ENCODE measurements at regions not wholly inside any gene's neighbourhood (a gene's known extent, or its start where the extent isn't known, plus 50 kb on each side); places are given as distances from the start of the nearest gene placed in this dataset.

GRCh38 chr14:37894463-37894862 is 299.0 kb downstream of the TTC6 start:
- no peak for DNase-seq (ENCODE audit: low read depth)

DNA sequence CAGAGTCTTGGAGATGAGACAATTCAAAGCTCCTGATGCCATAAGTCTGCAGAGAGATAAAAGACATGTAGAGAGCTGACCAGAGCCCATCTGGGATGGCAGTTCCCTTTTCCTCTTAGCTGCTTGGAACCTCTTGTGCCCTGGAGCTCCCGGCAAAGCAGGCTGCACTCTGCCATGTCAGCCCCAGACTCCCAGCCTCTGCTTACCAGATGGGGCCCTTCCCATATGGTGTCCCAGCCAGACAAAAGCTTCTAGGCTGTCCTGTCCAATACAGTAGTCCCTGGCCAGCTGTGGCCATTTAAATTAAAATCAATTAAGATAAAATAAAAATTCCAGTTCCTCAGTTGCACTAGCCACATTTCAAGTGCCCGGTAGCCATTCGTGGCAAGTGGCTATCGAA is 303.9 kb downstream of the TTC6 start:
- no peak for DNase-seq (ENCODE audit: low read depth)

GRCh38 chr14:37900561-37900960 is 305.1 kb downstream of the TTC6 start:
- no peak for DNase-seq (ENCODE audit: low read depth)

GRCh38 chr14:37901978-37902377 is 305.7 kb upstream of the SSTR1 start:
- DNase-seq (ENCODE audit: low read depth) = peak; percentile 70

- DNase-seq (ENCODE audit: low read depth) = no peak
These were observed 304.1 kb upstream of the SSTR1 start for GRCh38 chr14:37903343-37904191.

GRCh38 chr14:37924622-37925021 is 283.1 kb upstream of the SSTR1 start:
- no peak for DNase-seq (ENCODE audit: low read depth)

DNA sequence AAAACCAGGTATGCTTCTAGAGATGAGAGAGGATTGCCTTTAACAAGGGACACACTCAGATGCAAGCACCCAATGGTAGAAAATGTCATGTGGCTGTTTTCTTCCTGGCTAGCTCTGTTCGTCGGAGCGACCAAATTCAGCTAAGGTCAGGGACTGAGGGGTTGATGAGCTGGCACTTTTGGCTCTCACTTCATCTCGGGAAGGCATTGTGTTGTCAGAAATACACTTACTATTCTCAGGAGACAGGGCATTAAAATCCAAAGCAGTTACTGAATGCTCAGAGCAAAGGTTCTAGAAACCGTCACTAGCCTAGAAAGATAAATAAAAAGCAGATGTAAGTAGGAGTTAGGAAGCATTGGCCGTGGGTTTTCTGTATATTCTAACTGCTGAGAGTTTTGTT is 275.7 kb upstream of the SSTR1 start:
- peak; percentile 55 for DNase-seq (ENCODE audit: low read depth)

- DNase-seq (ENCODE audit: low read depth) = no peak
These were observed 275.2 kb upstream of the SSTR1 start for GRCh38 chr14:37932481-37932880.

DNA sequence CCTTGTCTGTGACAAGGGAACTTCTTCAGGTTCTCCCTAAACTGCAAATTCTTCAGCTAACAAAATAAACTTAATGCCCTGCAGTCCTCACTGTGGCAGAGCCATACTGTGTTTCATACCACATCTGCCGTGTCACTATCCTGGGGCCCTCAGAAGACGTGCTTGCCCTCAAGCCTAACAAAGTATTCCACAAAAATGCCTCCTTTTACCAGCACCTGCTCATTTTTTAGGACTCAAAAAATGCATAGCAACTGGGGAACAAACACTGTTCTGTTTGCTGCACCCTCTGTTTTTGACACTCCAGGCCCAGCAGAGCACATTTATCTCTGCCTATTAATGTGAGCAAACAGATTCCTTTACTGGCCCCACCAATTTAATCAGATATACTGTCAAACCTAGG is 270.7 kb upstream of the SSTR1 start:
- DNase-seq (ENCODE audit: low read depth) = no peak

GRCh38 chr14:37939442-37940028 is 268.2 kb upstream of the SSTR1 start:
- no peak for DNase-seq (ENCODE audit: low read depth)

- no peak for DNase-seq (ENCODE audit: low read depth)
These were observed 261.7 kb upstream of the SSTR1 start for GRCh38 chr14:37945959-37946358.

- no peak for DNase-seq (ENCODE audit: low read depth)
These were observed 260.9 kb upstream of the SSTR1 start for GRCh38 chr14:37946819-37947218.

DNA sequence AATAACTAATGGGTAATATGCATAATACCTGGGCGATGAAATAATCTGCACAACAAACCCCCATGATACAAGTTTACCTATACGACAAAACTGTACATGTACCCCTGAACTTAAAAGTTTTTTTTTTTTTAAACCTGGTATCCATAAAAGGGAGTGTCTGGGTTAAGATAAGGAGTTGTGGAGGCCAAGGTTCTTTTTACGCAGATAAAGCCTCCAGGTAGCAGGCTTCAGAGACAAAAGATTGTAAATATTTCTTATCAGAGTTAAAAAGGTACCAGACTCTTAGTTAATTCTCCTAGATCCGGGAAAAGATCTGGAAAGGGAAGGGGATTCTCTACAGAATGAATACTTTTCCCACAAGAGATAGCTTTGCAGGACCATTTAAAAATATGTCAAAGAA is 259.4 kb upstream of the SSTR1 start:
- DNase-seq (ENCODE audit: low read depth) = no peak

GRCh38 chr14:37968664-37969240 is 239.0 kb upstream of the SSTR1 start:
- no peak for DNase-seq (ENCODE audit: low read depth)

DNA sequence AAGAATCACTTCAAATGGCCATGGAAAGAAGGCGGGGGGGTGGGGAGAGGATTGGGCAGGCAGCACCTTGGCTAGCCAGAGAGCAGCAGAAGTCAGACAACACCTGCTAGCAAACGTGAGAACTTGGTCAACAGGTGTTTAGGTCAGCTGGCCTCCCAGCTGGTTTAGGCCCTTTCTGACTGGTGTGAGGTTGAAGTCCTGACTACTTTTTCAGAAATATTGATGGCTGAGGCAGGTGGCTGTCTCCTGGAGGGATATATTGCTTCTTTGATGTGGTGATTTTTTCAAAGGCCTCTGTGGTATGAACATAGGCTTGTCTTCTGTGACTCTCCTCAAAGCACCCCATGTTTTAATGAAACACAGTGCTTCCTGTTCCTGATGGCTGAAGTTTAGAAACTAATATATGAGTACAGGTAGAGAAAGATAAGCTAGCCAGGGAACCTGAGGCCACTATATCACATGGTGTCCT is 238.2 kb upstream of the SSTR1 start:
- DNase-seq (ENCODE audit: low read depth) = no peak

DNA sequence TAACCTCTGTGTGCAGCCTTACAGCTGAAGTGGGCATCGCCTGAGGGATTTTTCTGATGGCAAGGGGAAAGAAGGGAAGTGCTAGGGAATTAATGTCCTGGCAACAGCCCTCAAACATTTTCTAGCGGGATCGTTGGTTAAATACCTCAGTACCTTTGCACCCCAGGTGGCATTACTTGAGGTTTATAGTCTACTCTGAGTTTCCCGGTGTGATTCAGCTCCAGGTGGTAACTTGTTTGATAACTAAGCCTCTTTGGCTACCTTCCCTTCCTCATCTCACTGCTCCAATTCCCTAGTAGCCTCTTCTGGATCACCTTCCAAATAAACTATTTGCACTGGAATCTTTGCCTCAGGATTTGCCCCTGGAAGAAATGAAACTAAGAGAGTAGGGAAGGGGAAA is 237.0 kb upstream of the SSTR1 start:
- DNase-seq (ENCODE audit: low read depth) = no peak

GRCh38 chr14:37972941-37973887 is 234.5 kb upstream of the SSTR1 start:
- no peak for DNase-seq (ENCODE audit: low read depth)

DNA sequence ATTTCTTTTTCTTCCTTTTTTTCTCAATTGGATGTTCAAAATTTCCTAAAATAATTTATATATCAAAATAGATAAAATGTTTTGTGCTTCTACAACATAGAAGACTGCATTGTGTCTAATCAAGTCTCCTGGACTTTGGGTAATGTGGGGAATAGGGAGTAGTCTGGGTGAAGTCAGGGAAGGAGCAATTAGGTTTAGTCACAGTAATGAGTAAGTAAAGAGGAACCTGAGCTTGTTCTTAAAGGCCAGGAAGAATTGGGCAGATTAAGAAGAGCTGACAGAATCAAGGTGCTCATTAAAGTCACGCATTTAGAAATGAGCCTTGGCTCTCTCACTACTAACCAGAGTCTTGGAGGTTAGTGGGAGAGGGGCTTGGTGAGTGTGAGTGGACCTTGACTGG is 233.3 kb upstream of the SSTR1 start:
- no peak for DNase-seq (ENCODE audit: low read depth)

DNA sequence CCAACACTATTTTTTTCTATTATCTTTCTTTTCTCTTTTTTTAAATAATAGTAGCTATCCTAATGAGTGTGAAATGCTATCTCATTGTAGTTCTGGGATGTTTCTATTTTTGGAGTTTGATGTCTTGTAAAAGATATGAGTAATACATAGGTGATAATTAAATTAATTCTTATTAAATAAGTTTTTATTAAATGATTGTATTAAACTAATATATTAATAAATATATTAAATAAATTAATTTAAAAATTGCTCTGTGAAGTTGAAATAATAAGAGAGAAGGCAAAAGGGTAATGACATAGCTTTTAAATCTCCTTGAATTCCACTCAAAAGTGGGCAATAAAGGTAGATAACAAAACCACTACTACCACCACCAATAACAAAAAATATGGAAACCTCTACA is 230.2 kb upstream of the SSTR1 start:
- no peak for DNase-seq (ENCODE audit: low read depth)

DNA sequence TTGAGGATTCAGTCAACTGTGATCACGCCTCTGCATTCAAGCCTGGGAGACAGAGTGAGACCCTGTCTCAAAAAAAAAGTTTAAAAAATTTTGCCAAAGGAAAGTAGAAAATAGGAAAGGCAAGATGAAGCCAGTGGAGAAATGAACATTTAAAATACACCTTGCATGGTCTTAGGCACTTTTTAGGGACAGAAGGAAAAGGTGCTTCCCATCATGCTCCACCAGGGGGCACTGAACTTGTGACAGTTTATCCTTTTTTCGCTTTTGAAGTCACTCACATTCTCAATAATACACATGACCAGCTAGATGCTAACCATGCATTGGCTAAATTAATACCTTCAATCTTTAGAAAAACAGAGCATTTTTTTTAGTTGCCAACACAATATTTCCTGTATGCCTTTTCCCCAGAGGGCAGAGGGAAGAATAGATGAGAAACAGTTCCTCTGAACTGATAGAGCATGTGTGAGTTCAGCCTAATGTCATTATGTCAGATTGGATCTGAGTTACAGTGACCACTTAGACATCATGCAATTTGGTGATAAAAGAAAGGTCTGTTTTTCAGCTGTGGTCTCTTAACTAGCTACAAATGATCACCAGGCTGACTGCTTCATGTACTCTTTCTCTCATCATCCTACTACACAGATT is 221.8 kb upstream of the SSTR1 start:
- no peak for DNase-seq (ENCODE audit: low read depth)

DNA sequence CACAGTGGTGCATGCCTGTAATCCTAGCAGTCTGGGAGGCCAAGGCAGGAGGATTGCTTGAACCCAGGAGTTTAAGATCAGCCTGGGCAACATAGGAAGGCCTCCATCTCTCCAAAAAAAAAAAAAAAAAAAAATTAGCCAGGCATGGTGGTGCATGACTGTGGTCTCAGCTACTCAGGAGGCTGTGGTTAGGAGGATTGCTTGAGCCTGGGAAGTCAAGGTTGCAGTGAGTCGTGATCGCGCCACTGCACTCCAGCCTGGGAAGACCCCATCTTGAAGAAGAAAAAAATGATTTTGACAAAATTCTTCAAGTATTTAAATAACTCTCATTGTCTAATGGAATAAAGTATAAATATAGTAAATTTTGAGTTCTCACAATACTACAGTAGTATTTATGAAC is 219.2 kb upstream of the SSTR1 start:
- no peak for DNase-seq (ENCODE audit: low read depth)

- no peak for DNase-seq (ENCODE audit: low read depth)
These were observed 216.7 kb upstream of the SSTR1 start for GRCh38 chr14:37991027-37991426.
